HepG2 (cell line): ENCODE measurements at regions not wholly inside any gene's neighbourhood (a gene's known extent, or its start where the extent isn't known, plus 50 kb on each side); places are given as distances from the start of the nearest gene placed in this dataset.
A peak's percentile ranks its signal among the peaks of the same experiment; 100 is the strongest.

Experiments
- ATAC-seq: fragments of 200-7000 bp; cut with Tn5 transposase; 3 replicates; pipeline ENCODE4 v1.9.1; 2020; ENCODE audit warnings: mild to moderate bottlenecking, moderate library complexity
- BruUV-seq: library from RNA; stranded (reverse); fragments of 400-500 nt; replicated peaks from 2 replicates; lab custom pipeline; 2021; lab: Mats Ljungman, UMichigan
- CTCF ChIA-PET: fragments of 300-600 bp; formaldehyde crosslinking; extraction: SDS; loops from one replicate; lab custom pipeline; 2021; ENCODE audit warnings: low total read pairs, inconsistent platforms, low intra/inter-chr PET ratio; lab: Yijun Ruan, JAX
- POLR2A ChIA-PET: fragments of 350-600 bp; sonication (Branson Sonifier 250); formaldehyde crosslinking; loops from one replicate; lab custom pipeline; 2020; ENCODE audit warnings: antibody characterized with exemption, inconsistent platforms; lab: Yijun Ruan, JAX
- DNase-seq: peaks from one replicate; pipeline ENCODE4 v3.0.0-alpha.2; 2015; ENCODE audit warnings: low spot score
- FAIRE-seq: peaks from 3 replicates; lab custom pipeline; 2011; peaks lifted over from hg19 to GRCh38; lab: Jason Lieb, UNC
- H2AFZ ChIP-seq: one replicate; pipeline ENCODE4 v1.6.1; 2011; ENCODE audit warnings: low read length, inconsistent platforms
- H3K27ac ChIP-seq: fragments of 300-600 bp; 3 replicates; pipeline ENCODE4 v1.8.0; 2011; ENCODE audit warnings: mixed run types, mild to moderate bottlenecking, mixed read lengths, low read length, inconsistent platforms; ENCODE audit not compliant: insufficient read depth; ENCODE audit errors: extremely low read length
- H3K27me3 ChIP-seq, 2 experiments: fragments of 200-600 bp in 1 of 2; 2 replicates in 1 of 2; 3 replicates in 1 of 2; pipeline versions ENCODE4 v1.6.0 to v1.8.0; 2011; ENCODE audit warnings: low read length in 2 of 2, mild to moderate bottlenecking in 2 of 2, moderate library complexity in 2 of 2, inconsistent platforms in 1 of 2; ENCODE audit not compliant: insufficient read depth in 2 of 2, control insufficient read depth in 1 of 2
- H3K36me3 ChIP-seq, 2 experiments: fragments of 200-600 bp in 1 of 2; replicated peaks in 1 of 2; 2 replicates in 1 of 2; 3 replicates in 1 of 2; pipeline versions ENCODE4 v1.5.1 to v1.8.0; 2011; ENCODE audit warnings: low read length in 2 of 2, inconsistent platforms in 1 of 2; ENCODE audit not compliant: insufficient read depth in 2 of 2, control insufficient read depth in 1 of 2
- H3K4me1 ChIP-seq: 2 replicates; pipeline ENCODE4 v1.5.1; 2012; ENCODE audit warnings: low read length, inconsistent platforms; ENCODE audit not compliant: insufficient read depth
- H3K4me2 ChIP-seq: 2 replicates; pipeline ENCODE4 v1.6.0; 2011; ENCODE audit warnings: low read depth, low read length, inconsistent platforms
- H3K4me3 ChIP-seq, 3 experiments: fragments of 200-600 bp in 1 of 3; sonication (generic), shearing (Covaris generic) in 1 of 3; replicated peaks in 1 of 3; 2 replicates each; pipeline ENCODE4 v1.5.1; 2011 to 2016; ENCODE audit warnings: low read length in 3 of 3, inconsistent platforms in 2 of 3, low read depth in 2 of 3, mild to moderate bottlenecking in 2 of 3, control low read depth in 1 of 3, mixed read lengths in 1 of 3; ENCODE audit not compliant: insufficient read depth in 1 of 3
- H3K79me2 ChIP-seq: one replicate; pipeline ENCODE4 v1.6.1; 2011; ENCODE audit warnings: low read length, inconsistent platforms; ENCODE audit not compliant: insufficient read depth
- H3K9ac ChIP-seq: 2 replicates; pipeline ENCODE4 v1.6.0; 2011; ENCODE audit warnings: mild to moderate bottlenecking, low read depth, low read length, inconsistent platforms; ENCODE audit not compliant: insufficient read depth
- H3K9me3 ChIP-seq: 2 replicates; pipeline ENCODE4 v1.5.1; 2012; ENCODE audit warnings: mild to moderate bottlenecking, low read length
- H4K20me1 ChIP-seq: 2 replicates; pipeline ENCODE4 v1.6.0; 2011; ENCODE audit warnings: inconsistent platforms, mild to moderate bottlenecking, low read length, moderate library complexity; ENCODE audit not compliant: insufficient read depth
- AHR ChIP-seq: IDR thresholded peaks from 2 replicates; pipeline ENCODE4 v1.6.1; 2018; ENCODE audit warnings: missing genetic modification reagents, missing compliant biosample characterization
- ARNT ChIP-seq: fragments of 450-650 bp; IDR thresholded peaks from 2 replicates; pipeline ENCODE4 v1.6.1; 2017
- ATF7 ChIP-seq, 2 experiments: fragments of 450-650 bp in 1 of 2; sonication (generic) in 1 of 2; formaldehyde crosslinking in 1 of 2; IDR thresholded peaks; 2 replicates each; pipeline versions ENCODE4 v1.4.0 to v1.6.1; 2016 to 2020; ENCODE audit warnings: antibody characterized with exemption in 1 of 2, mild to moderate bottlenecking in 1 of 2, missing genetic modification reagents in 1 of 2
- BRD4 ChIP-seq: sonication (generic); formaldehyde crosslinking; IDR thresholded peaks from 2 replicates; pipeline ENCODE4 v1.4.0; 2020; ENCODE audit warnings: missing genetic modification reagents
- CC2D1A ChIP-seq: sonication (generic); formaldehyde crosslinking; IDR thresholded peaks from 2 replicates; pipeline ENCODE4 v1.8.1; 2023; ENCODE audit warnings: mild to moderate bottlenecking, missing genetic modification reagents
- CREB1 ChIP-seq, 2 experiments: fragments of 450-650 bp in 1 of 2; IDR thresholded peaks; 2 replicates each; pipeline ENCODE4 v1.6.1; 2016 to 2017; ENCODE audit warnings: control low read depth in 1 of 2, mild to moderate bottlenecking in 1 of 2, missing compliant biosample characterization in 1 of 2, missing genetic modification characterization in 1 of 2
- FOXK2 ChIP-seq: fragments of 450-650 bp; IDR thresholded peaks from 2 replicates; pipeline ENCODE4 v1.6.1; 2016
- FOXP1 ChIP-seq, 2 experiments: fragments of 450-650 bp in 1 of 2; IDR thresholded peaks; 2 replicates each; pipeline ENCODE4 v1.6.1; 2017 to 2018; ENCODE audit warnings: antibody characterized with exemption in 1 of 2
- GLMP ChIP-seq: sonication (generic); formaldehyde crosslinking; IDR thresholded peaks from 2 replicates; pipeline ENCODE4 v1.9.0; 2021; ENCODE audit warnings: missing genetic modification reagents, mild to moderate bottlenecking, borderline replicate concordance
- IKZF1 ChIP-seq: fragments of 450-650 bp; IDR thresholded peaks from 2 replicates; pipeline ENCODE4 v1.7.1; 2016
- IRF9 ChIP-seq: sonication (generic); formaldehyde crosslinking; IDR thresholded peaks from 2 replicates; pipeline ENCODE4 v1.8.0; 2022; ENCODE audit warnings: missing genetic modification reagents, mild to moderate bottlenecking, borderline replicate concordance
- KAT7 ChIP-seq: IDR thresholded peaks from 2 replicates; pipeline ENCODE4 v1.6.1; 2018; ENCODE audit warnings: borderline replicate concordance, missing compliant biosample characterization
- LCORL ChIP-seq, 2 experiments: fragments of 450-650 bp in 1 of 2; sonication (generic) in 1 of 2; formaldehyde crosslinking in 1 of 2; IDR thresholded peaks; 2 replicates each; pipeline versions ENCODE4 v1.5.0 to v1.6.1; 2017 to 2020; ENCODE audit warnings: antibody characterized with exemption in 1 of 2, missing genetic modification reagents in 1 of 2
- NBN ChIP-seq: fragments of 450-650 bp; conservative IDR thresholded peaks from 2 replicates; pipeline ENCODE4 v1.6.1; 2017
- NFRKB ChIP-seq: fragments of 450-650 bp; IDR thresholded peaks from 2 replicates; pipeline ENCODE4 v1.6.1; 2017
- NONO ChIP-seq, 2 experiments: fragments of 450-650 bp in 1 of 2; sonication (generic) in 1 of 2; formaldehyde crosslinking in 1 of 2; IDR thresholded peaks in 1 of 2; conservative IDR thresholded peaks in 1 of 2; 2 replicates each; pipeline versions ENCODE4 v1.6.1 to v1.8.0; 2017 to 2022; ENCODE audit warnings: mild to moderate bottlenecking in 1 of 2, missing genetic modification reagents in 1 of 2, moderate library complexity in 1 of 2
- PHB2 ChIP-seq: fragments of 450-650 bp; IDR thresholded peaks from 2 replicates; pipeline ENCODE4 v1.6.1; 2018; ENCODE audit not compliant: partially characterized antibody
- RARG ChIP-seq: sonication (generic); formaldehyde crosslinking; IDR thresholded peaks from 2 replicates; pipeline ENCODE4 v1.4.0; 2020; ENCODE audit warnings: low read depth, mild to moderate bottlenecking, missing genetic modification reagents
- RFX5 ChIP-seq: IDR thresholded peaks from 2 replicates; pipeline ENCODE4 v1.6.1; 2011; ENCODE audit warnings: low read depth, low read length, improper control_type of control experiment
- SOX6 ChIP-seq, 2 experiments: fragments of 450-650 bp in 1 of 2; sonication (generic) in 1 of 2; formaldehyde crosslinking in 1 of 2; IDR thresholded peaks; 2 replicates each; pipeline versions ENCODE4 v1.4.0 to v1.6.1; 2017 to 2020; ENCODE audit warnings: antibody characterized with exemption in 1 of 2, mild to moderate bottlenecking in 1 of 2, missing genetic modification reagents in 1 of 2
- SP2 ChIP-seq: sonication (generic); formaldehyde crosslinking; IDR thresholded peaks from 2 replicates; pipeline ENCODE4 v1.5.1; 2020; ENCODE audit warnings: mild to moderate bottlenecking, missing genetic modification reagents
- ZMYM2 ChIP-seq: sonication (generic); formaldehyde crosslinking; IDR thresholded peaks from 2 replicates; pipeline ENCODE4 v1.8.0; 2022; ENCODE audit warnings: mild to moderate bottlenecking, missing genetic modification reagents
- ZNF292 ChIP-seq: sonication (generic); formaldehyde crosslinking; IDR thresholded peaks from 2 replicates; pipeline ENCODE4 v1.8.1; 2022; ENCODE audit warnings: mild to moderate bottlenecking, low read depth, missing genetic modification reagents, borderline replicate concordance
- ZNF326 ChIP-seq: sonication (generic); formaldehyde crosslinking; IDR thresholded peaks from 2 replicates; pipeline ENCODE4 v1.4.0; 2020; ENCODE audit warnings: missing genetic modification reagents, borderline replicate concordance
- ZNF746 ChIP-seq: sonication (generic); formaldehyde crosslinking; IDR thresholded peaks from 2 replicates; pipeline ENCODE4 v1.8.0; 2022; ENCODE audit warnings: mild to moderate bottlenecking, missing genetic modification reagents
- ZNF782 ChIP-seq: sonication (generic); formaldehyde crosslinking; IDR thresholded peaks from 2 replicates; pipeline ENCODE4 v1.4.0; 2020; ENCODE audit warnings: missing genetic modification reagents, mild to moderate bottlenecking, borderline replicate concordance
- WGBS: methylation state at CpG from one replicate; pipeline ENCODE4 v1.1.6; 2017; ENCODE audit warnings: low lambda C conversion rate; 5-methylcytosine and 5-hydroxymethylcytosine counted together
- in situ Hi-C: cut with HindIII; loops from 2 replicates; pipeline ENCODE4 v1.10.0; 2017; ENCODE audit warnings: low pct_unique_long_range_greater_than_20kb; ENCODE audit not compliant: extremely low pct_ligation_motif_present
- intact Hi-C: fragments of 100-400 bp; cut with micrococcal nuclease; formaldehyde crosslinking; loops from one replicate; pipeline ENCODE4 v1.10.0; 2022; ENCODE audit not compliant: unreplicated experiment

GRCh38 chr20:59393142-59393541 is 92.7 kb downstream of the EDN3 start:
- CTCF ChIA-PET, result no interaction called here
- whole genome bisulfite sequencing, result 31% methylated on average over 3 of the region's 3 CpGs
- in situ Hi-C loops, result no loop called here
- DNase-seq (no peak), ATAC-seq (no peak), FAIRE-seq (no peak)
- H3K9ac ChIP-seq, result no peak overlapping the region
- no peaks in the 10 kb centered on the region for H3K36me3 ChIP-seq
- H3K9me3 ChIP-seq, result no peaks in the 10 kb centered on the region
- H3K4me2 ChIP-seq, result no peak overlapping the region
- H3K4me1 ChIP-seq, result no peaks in the 10 kb centered on the region
- no peak overlapping the region for H3K27ac ChIP-seq
- H3K79me2 ChIP-seq, result no peaks in the 10 kb centered on the region
- H3K27me3 ChIP-seq, result peaks cover 0 to 26% of the 10 kb centered on the region in 2 experiments; a peak in 2 of 5 replicates
- H4K20me1 ChIP-seq, result no peaks in the 10 kb centered on the region
- no peak overlapping the region for H3K4me3 ChIP-seq
- no TSS peak for BruUV-seq
- no peak overlapping the region for H2AFZ ChIP-seq
- intact Hi-C loops, result no loop called here
- POLR2A ChIA-PET, result no interaction called here
- peak; percentile 56 for TF ChIP-seq PHB2
- TF ChIP-seq CC2D1A (CRISPR knock-in tag), result no peak
- no peak for TF ChIP-seq ZNF746 (CRISPR knock-in tag)
- peak; percentile 57; the same call in 1 of the 2 replicates for TF ChIP-seq CREB1 (IDR thresholded peaks at IDR 0.05)
- TF ChIP-seq CREB1 (CRISPR knock-in tag; IDR thresholded peaks at IDR 0.05), result no peak
- TF ChIP-seq ZMYM2 (CRISPR knock-in tag), result no peak
- 0 out of 2 replicates have a peak, but pooled peaks have one; percentile 47 for TF ChIP-seq ARNT
- TF ChIP-seq LCORL (IDR thresholded peaks at IDR 0.05), result peak; percentile 43; the same call in 1 of the 2 replicates
- no peak for TF ChIP-seq LCORL (CRISPR knock-in tag; IDR thresholded peaks at IDR 0.05)
- TF ChIP-seq KAT7, result no peak
- TF ChIP-seq GLMP (CRISPR knock-in tag), result no peak
- TF ChIP-seq AHR (CRISPR knock-in tag), result no peak
- TF ChIP-seq ATF7 (IDR thresholded peaks at IDR 0.05), result peak; percentile 43; the same call in 1 of the 2 replicates
- TF ChIP-seq ATF7 (CRISPR knock-in tag; IDR thresholded peaks at IDR 0.05), result no peak
- TF ChIP-seq ZNF782 (CRISPR knock-in tag), result no peak
- no peak for TF ChIP-seq RARG (CRISPR knock-in tag)
- no peak for TF ChIP-seq ZNF326
- no peak for TF ChIP-seq BRD4 (CRISPR knock-in tag)
- no peak for TF ChIP-seq SP2
- TF ChIP-seq NFRKB, result peak; percentile 18; the same call in 1 of the 2 replicates
- TF ChIP-seq NONO (IDR thresholded peaks at IDR 0.05), result 0 out of 2 replicates have a peak, but pooled peaks have one; percentile 20
- no peak for TF ChIP-seq NONO (CRISPR knock-in tag; conservative IDR thresholded peaks at IDR 0.05)
- TF ChIP-seq IRF9, result no peak
- TF ChIP-seq IKZF1, result peak; percentile 71; the same call in 1 of the 2 replicates
- 0 out of 2 replicates have a peak, but pooled peaks have one; percentile 47 for TF ChIP-seq SOX6 (IDR thresholded peaks at IDR 0.05)
- TF ChIP-seq SOX6 (CRISPR knock-in tag; IDR thresholded peaks at IDR 0.05), result no peak
- TF ChIP-seq FOXK2, result peak; percentile 42; the same call in 1 of the 2 replicates
- TF ChIP-seq NBN, result peak; percentile 45; the same call in 1 of the 2 replicates
- peak; percentile 40; the same call in 1 of the 2 replicates for TF ChIP-seq FOXP1 (IDR thresholded peaks at IDR 0.05)
- TF ChIP-seq FOXP1 (CRISPR knock-in tag; IDR thresholded peaks at IDR 0.05), result no peak
- TF ChIP-seq RFX5, result no peak
- no peak for TF ChIP-seq ZNF292 (CRISPR knock-in tag)
